ENCODE measurements at regions not wholly inside any gene's neighbourhood (a gene's known extent, or its start where the extent isn't known, plus 50 kb on each side); places are given as distances from the start of the nearest gene placed in this dataset.

GRCh38 chr11:19472679-19473078, 231.9 kb upstream of the E2F8 start:
- no peak for DNase-seq (ENCODE audit: low read depth in 2 of 2)

GRCh38 chr11:19467904-19468303, 227.2 kb upstream of the E2F8 start:
- no peak for DNase-seq (ENCODE audit: low read depth in 2 of 2)

GRCh38 chr11:19466314-19466713, 225.6 kb upstream of the E2F8 start:
- DNase-seq (ENCODE audit: low read depth in 2 of 2): no peak

GRCh38 chr11:19463976-19464375, 223.2 kb upstream of the E2F8 start:
- DNase-seq (ENCODE audit: low read depth in 2 of 2): no peak

GRCh38 chr11:19460718-19461405, 220.1 kb upstream of the E2F8 start:
- DNase-seq (ENCODE audit: low read depth in 2 of 2): no peak

GRCh38 chr11:19459240-19459639, 218.5 kb upstream of the E2F8 start:
- no peak for DNase-seq (ENCODE audit: low read depth in 2 of 2)

GRCh38 chr11:19458721-19459120, 218.0 kb upstream of the E2F8 start:
- DNase-seq (ENCODE audit: low read depth in 2 of 2): no peak

GRCh38 chr11:19458231-19458630, 217.5 kb upstream of the E2F8 start:
- no peak for DNase-seq (ENCODE audit: low read depth in 2 of 2)

- no peak for DNase-seq (ENCODE audit: low read depth in 2 of 2)
Observed at GRCh38 chr11:19455731-19456130, 215.0 kb upstream of the E2F8 start.

GRCh38 chr11:19453651-19454257, 213.0 kb upstream of the E2F8 start:
- DNase-seq (ENCODE audit: low read depth in 2 of 2): no peak

GRCh38 chr11:19451609-19452008, 210.9 kb upstream of the E2F8 start:
- no peak for DNase-seq (ENCODE audit: low read depth in 2 of 2)

- no peak for DNase-seq (ENCODE audit: low read depth in 2 of 2)
Observed at GRCh38 chr11:19450282-19450681, 209.5 kb upstream of the E2F8 start.

- DNase-seq (ENCODE audit: low read depth in 2 of 2): no peak
Observed at GRCh38 chr11:19448651-19449050, 207.9 kb upstream of the E2F8 start.

GRCh38 chr11:19447150-19447566, 206.4 kb upstream of the E2F8 start:
- no peak for DNase-seq (ENCODE audit: low read depth in 2 of 2)

GRCh38 chr11:19445771-19446170, 205.0 kb upstream of the E2F8 start:
- no peak for DNase-seq (ENCODE audit: low read depth in 2 of 2)

GRCh38 chr11:19444231-19444630, 203.5 kb upstream of the E2F8 start:
- DNase-seq (ENCODE audit: low read depth in 2 of 2): no peak

GRCh38 chr11:19442554-19442910, 201.8 kb upstream of the E2F8 start:
- DNase-seq (ENCODE audit: low read depth in 2 of 2): no peak

- no peak for DNase-seq (ENCODE audit: low read depth in 2 of 2)
Observed at GRCh38 chr11:19441752-19442553, 201.2 kb upstream of the E2F8 start.

GRCh38 chr11:19441288-19441687, 200.5 kb upstream of the E2F8 start:
- DNase-seq (ENCODE audit: low read depth in 2 of 2): no peak

- no peak for DNase-seq (ENCODE audit: low read depth in 2 of 2)
Observed at GRCh38 chr11:19437760-19438159, 197.0 kb upstream of the E2F8 start.

GRCh38 chr11:19436932-19437331, 196.2 kb upstream of the E2F8 start:
- no peak for DNase-seq (ENCODE audit: low read depth in 2 of 2)

- DNase-seq (ENCODE audit: low read depth in 2 of 2): no peak
Observed at GRCh38 chr11:19435306-19435989, 194.7 kb upstream of the E2F8 start.
